MM.1S (cell line): ENCODE measurements at regions not wholly inside any gene's neighbourhood (a gene's known extent, or its start where the extent isn't known, plus 50 kb on each side); places are given as distances from the start of the nearest gene placed in this dataset.

Experiments
- DNase-seq: peaks from one replicate; pipeline ENCODE4 v3.0.0-alpha.2; 2015
- H2AFZ ChIP-seq: fragments of 300-600 bp; sonication (generic); 2 replicates; pipeline ENCODE4 v1.6.0; 2016; ENCODE audit warnings: antibody characterized with exemption, low read length
- H3F3A ChIP-seq: fragments of 300-600 bp; sonication (generic); 2 replicates; pipeline ENCODE4 v1.6.1; 2016; ENCODE audit warnings: mild to moderate bottlenecking, antibody characterized with exemption, low read length, moderate library complexity, mixed read lengths; ENCODE audit not compliant: insufficient read depth
- H3K27ac ChIP-seq: fragments of 300-600 bp; sonication (generic); 2 replicates; pipeline ENCODE4 v1.5.1; 2016; ENCODE audit warnings: mild to moderate bottlenecking, low read length
- H3K27me3 ChIP-seq: fragments of 300-600 bp; sonication (generic); replicated peaks from 2 replicates; pipeline ENCODE4 v1.6.0; 2016; ENCODE audit warnings: low read length; ENCODE audit not compliant: insufficient read depth
- H3K36me3 ChIP-seq: fragments of 300-600 bp; sonication (generic); replicated peaks from 2 replicates; pipeline ENCODE4 v1.6.1; 2016; ENCODE audit warnings: mild to moderate bottlenecking, low read length, mixed read lengths; ENCODE audit not compliant: insufficient read depth
- H3K4me1 ChIP-seq: fragments of 300-600 bp; sonication (generic); 2 replicates; pipeline ENCODE4 v1.6.1; 2016; ENCODE audit warnings: low read length, mixed read lengths
- H3K4me2 ChIP-seq: fragments of 300-600 bp; sonication (generic); 2 replicates; pipeline ENCODE4 v1.6.0; 2016; ENCODE audit warnings: low read depth, low read length
- H3K4me3 ChIP-seq: fragments of 300-600 bp; sonication (generic); 2 replicates; pipeline ENCODE4 v1.5.1; 2016; ENCODE audit warnings: low read length, mixed read lengths
- H3K79me2 ChIP-seq: fragments of 300-600 bp; sonication (generic); 2 replicates; pipeline ENCODE4 v1.6.1; 2016; ENCODE audit warnings: mixed run types, low read length, mixed read lengths
- H3K9ac ChIP-seq: fragments of 300-600 bp; sonication (generic); 2 replicates; pipeline ENCODE4 v1.6.1; 2016; ENCODE audit warnings: low read length, mixed read lengths
- H3K9me2 ChIP-seq: fragments of 300-600 bp; sonication (generic); replicated peaks from 2 replicates; pipeline ENCODE4 v1.6.1; 2016; ENCODE audit warnings: mild to moderate bottlenecking, low read length, mixed read lengths; ENCODE audit not compliant: insufficient read depth
- H3K9me3 ChIP-seq: fragments of 300-600 bp; sonication (generic); replicated peaks from 2 replicates; pipeline ENCODE4 v1.6.1; 2016; ENCODE audit warnings: mild to moderate bottlenecking, low read length, mixed read lengths; ENCODE audit not compliant: insufficient read depth
- H4K20me1 ChIP-seq: fragments of 300-600 bp; sonication (generic); 2 replicates; pipeline ENCODE4 v1.6.1; 2016; ENCODE audit warnings: mild to moderate bottlenecking, low read length, moderate library complexity, mixed read lengths; ENCODE audit not compliant: insufficient read depth
- CTCF ChIP-seq: fragments of 300-600 bp; sonication (generic); IDR thresholded peaks from 2 replicates; pipeline ENCODE4 v1.5.1; 2016; ENCODE audit warnings: antibody characterized with exemption, low read length, mixed read lengths
- EZH2 ChIP-seq: fragments of 300-600 bp; sonication (generic); optimal IDR thresholded peaks from 2 replicates; pipeline ENCODE3; 2017; ENCODE audit warnings: low read depth, mild to moderate bottlenecking, antibody characterized with exemption, low read length, mixed read lengths
- EZH2phosphoT487 ChIP-seq: fragments of 300-600 bp; sonication (generic); IDR thresholded peaks from 2 replicates; pipeline ENCODE4 v1.6.1; 2018; ENCODE audit warnings: antibody characterized with exemption, low read length

DNA sequence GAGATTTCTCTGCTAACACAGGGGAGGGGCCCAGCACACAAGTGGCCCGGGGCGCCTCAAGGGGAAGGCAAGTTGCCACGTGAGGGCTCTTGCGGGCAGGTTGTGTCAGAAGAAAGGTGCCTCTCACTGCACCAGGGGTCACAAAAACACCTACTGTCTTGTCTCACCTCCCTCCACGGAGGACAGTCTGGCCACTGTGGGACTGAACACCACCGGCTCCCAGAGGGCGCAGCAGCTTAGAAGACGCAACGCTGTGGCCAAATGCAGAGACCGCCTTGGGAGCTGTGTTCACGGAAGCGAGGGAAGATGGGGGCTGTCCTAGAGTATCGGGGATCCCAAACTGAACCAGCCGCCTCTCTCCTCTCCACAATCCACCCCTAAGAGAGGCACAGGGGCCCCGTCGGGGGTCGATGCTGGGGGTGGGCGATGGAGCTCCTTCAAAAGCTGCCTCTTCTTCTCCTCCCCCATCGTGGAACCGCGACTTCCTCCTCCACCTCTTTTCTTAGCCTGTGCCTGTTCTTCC, 177.5 kb downstream of the FOXO1 start:
- H3K27me3 ChIP-seq: no peaks in the 10 kb centered on the region
- no peak overlapping the region for H3K9ac ChIP-seq
- H3K27ac ChIP-seq: no peak overlapping the region
- no peak overlapping the region for H3K4me3 ChIP-seq
- no peak overlapping the region for H2AFZ ChIP-seq
- H4K20me1 ChIP-seq: no peaks in the 10 kb centered on the region
- no peaks in the 10 kb centered on the region for H3K79me2 ChIP-seq
- H3K4me1 ChIP-seq: no peaks in the 10 kb centered on the region
- no peaks in the 10 kb centered on the region for H3K9me3 ChIP-seq
- H3K36me3 ChIP-seq: no peaks in the 10 kb centered on the region
- TF ChIP-seq EZH2: no peak
- TF ChIP-seq EZH2phosphoT487: no peak
- no peak for TF ChIP-seq CTCF
- no peak for DNase-seq
- no peaks in the 10 kb centered on the region for H3F3A ChIP-seq
- no peaks in the 10 kb centered on the region for H3K9me2 ChIP-seq
- H3K4me2 ChIP-seq: no peak overlapping the region

GRCh38 chr13:40490086-40490758, 176.2 kb downstream of the FOXO1 start:
- Histone ChIP-seq H3K4me2 (no peak overlapping the region), H3F3A (no peaks in the 10 kb centered on the region)
- DNase-seq: no peak

GRCh38 chr13:40492511-40492910, 173.9 kb downstream of the FOXO1 start:
- Histone ChIP-seq H3K36me3 (no peaks in the 10 kb centered on the region), H3K4me2 (no peak overlapping the region), H3K4me3 (no peak overlapping the region), H3K9me2 (no peaks in the 10 kb centered on the region), H3K27me3 (no peaks in the 10 kb centered on the region), H3K79me2 (no peaks in the 10 kb centered on the region), H2AFZ (no peak overlapping the region), H3F3A (no peaks in the 10 kb centered on the region), H4K20me1 (no peaks in the 10 kb centered on the region), H3K4me1 (no peaks in the 10 kb centered on the region), H3K27ac (no peak overlapping the region), H3K9ac (no peak overlapping the region), H3K9me3 (no peaks in the 10 kb centered on the region)
- no peak for TF ChIP-seq EZH2phosphoT487
- TF ChIP-seq EZH2: no peak
- no peak for TF ChIP-seq CTCF
- DNase-seq: no peak

More at GRCh38 chr13:40490086-40490758, 176.2 kb downstream of the FOXO1 start:
- Histone ChIP-seq H2AFZ (no peak overlapping the region), H3K79me2 (no peaks in the 10 kb centered on the region), H3K27ac (no peak overlapping the region), H3K27me3 (no peaks in the 10 kb centered on the region), H3K4me3 (no peak overlapping the region), H3K36me3 (no peaks in the 10 kb centered on the region), H3K9me3 (no peaks in the 10 kb centered on the region), H4K20me1 (no peaks in the 10 kb centered on the region), H3K4me1 (no peaks in the 10 kb centered on the region), H3K9me2 (no peaks in the 10 kb centered on the region), H3K9ac (no peak overlapping the region)
- TF ChIP-seq EZH2 (no peak), CTCF (no peak), EZH2phosphoT487 (no peak)
